ENCODE measurements at regions not wholly inside any gene's neighbourhood (a gene's known extent, or its start where the extent isn't known, plus 50 kb on each side); places are given as distances from the start of the nearest gene placed in this dataset.

GRCh38 chrX:17206584-17206983 is 168.4 kb upstream of the NHS start:
- Histone ChIP-seq H3K4me3 (ENCODE audit: low read depth, low read length, poor library complexity, severe bottlenecking) (no peak overlapping the region), H2AFZ (ENCODE audit: low read length) (no peak overlapping the region), H3K27me3 (ENCODE audit: insufficient read depth, low read length) (no peaks in the 10 kb centered on the region), H3K27ac (ENCODE audit: low read depth, low read length, poor library complexity, severe bottlenecking) (no peak overlapping the region), H3K9ac (ENCODE audit: low read length) (no peak overlapping the region), H4K20me1 (ENCODE audit: insufficient read depth, low read length) (no peaks in the 10 kb centered on the region), H3K36me3 (ENCODE audit: insufficient read depth, low read length) (no peaks in the 10 kb centered on the region), H3K9me2 (ENCODE audit: low read depth, low read length) (no peaks in the 10 kb centered on the region), H3K4me2 (ENCODE audit: low read length) (no peak overlapping the region), H3K9me3 (ENCODE audit: low read length) (no peaks in the 10 kb centered on the region), H3K79me2 (ENCODE audit: insufficient read depth, low read length) (no peaks in the 10 kb centered on the region), H3K4me1 (ENCODE audit: insufficient read depth, low read length, severe bottlenecking) (no peaks in the 10 kb centered on the region), H3F3A (ENCODE audit: insufficient read depth, low read length) (no peaks in the 10 kb centered on the region)
- TF ChIP-seq CTCF (IDR thresholded peaks at IDR 0.05; ENCODE audit: low read length) (no peak), EZH2 (IDR thresholded peaks at IDR 0.05; ENCODE audit: borderline replicate concordance, low read length) (no peak)

GRCh38 chrX:17214962-17215361 is 160.0 kb upstream of the NHS start:
- Histone ChIP-seq H3K36me3 (ENCODE audit: insufficient read depth, low read length) (no peaks in the 10 kb centered on the region), H3K4me2 (ENCODE audit: low read length) (no peak overlapping the region), H3K4me1 (ENCODE audit: insufficient read depth, low read length, severe bottlenecking) (no peaks in the 10 kb centered on the region), H3K27me3 (ENCODE audit: insufficient read depth, low read length) (no peaks in the 10 kb centered on the region), H3K79me2 (ENCODE audit: insufficient read depth, low read length) (no peaks in the 10 kb centered on the region), H3K27ac (ENCODE audit: low read depth, low read length, poor library complexity, severe bottlenecking) (no peak overlapping the region), H3K9me3 (ENCODE audit: low read length) (no peaks in the 10 kb centered on the region), H4K20me1 (ENCODE audit: insufficient read depth, low read length) (no peaks in the 10 kb centered on the region), H2AFZ (ENCODE audit: low read length) (no peak overlapping the region), H3K4me3 (ENCODE audit: low read depth, low read length, poor library complexity, severe bottlenecking) (no peak overlapping the region), H3K9ac (ENCODE audit: low read length) (no peak overlapping the region), H3K9me2 (ENCODE audit: low read depth, low read length) (no peaks in the 10 kb centered on the region), H3F3A (ENCODE audit: insufficient read depth, low read length) (no peaks in the 10 kb centered on the region)
- TF ChIP-seq EZH2 (IDR thresholded peaks at IDR 0.05; ENCODE audit: borderline replicate concordance, low read length) (no peak), CTCF (IDR thresholded peaks at IDR 0.05; ENCODE audit: low read length) (no peak)

GRCh38 chrX:17226736-17227135 is 148.3 kb upstream of the NHS start:
- TF ChIP-seq CTCF (IDR thresholded peaks at IDR 0.05; ENCODE audit: low read length), result no peak
- no peak for TF ChIP-seq EZH2 (IDR thresholded peaks at IDR 0.05; ENCODE audit: borderline replicate concordance, low read length)
- Histone ChIP-seq H3K27ac (ENCODE audit: low read depth, low read length, poor library complexity, severe bottlenecking) (no peak overlapping the region), H2AFZ (ENCODE audit: low read length) (no peak overlapping the region)

More at GRCh38 chrX:17226736-17227135, 148.3 kb upstream of the NHS start:
- Histone ChIP-seq H3F3A (ENCODE audit: insufficient read depth, low read length) (no peaks in the 10 kb centered on the region), H3K9ac (ENCODE audit: low read length) (no peak overlapping the region), H3K36me3 (ENCODE audit: insufficient read depth, low read length) (no peaks in the 10 kb centered on the region), H3K27me3 (ENCODE audit: insufficient read depth, low read length) (no peaks in the 10 kb centered on the region), H3K4me1 (ENCODE audit: insufficient read depth, low read length, severe bottlenecking) (no peaks in the 10 kb centered on the region), H3K9me3 (ENCODE audit: low read length) (no peaks in the 10 kb centered on the region), H3K4me3 (ENCODE audit: low read depth, low read length, poor library complexity, severe bottlenecking) (no peak overlapping the region), H3K9me2 (ENCODE audit: low read depth, low read length) (no peaks in the 10 kb centered on the region), H3K4me2 (ENCODE audit: low read length) (no peak overlapping the region), H4K20me1 (ENCODE audit: insufficient read depth, low read length) (no peaks in the 10 kb centered on the region), H3K79me2 (ENCODE audit: insufficient read depth, low read length) (no peaks in the 10 kb centered on the region)

Measured in OCI-LY1 (cell line).